Liver (tissue), 3 donors: ENCODE measurements at regions not wholly inside any gene's neighbourhood (a gene's known extent, or its start where the extent isn't known, plus 50 kb on each side); places are given as distances from the start of the nearest gene placed in this dataset.

Source experiments
- CTCF ChIP-seq: fragments of 150-350 bp; IDR thresholded peaks from 2 replicates; pipeline ENCODE4 v1.5.1; 2017; ENCODE audit warnings: improper control_type of control experiment, low read depth, low read length; ENCODE audit not compliant: missing input control
- JUND ChIP-seq, 2 donors: IDR thresholded peaks; 2 replicates each; pipeline ENCODE4 v1.6.1; 2016; ENCODE audit warnings: antibody characterized with exemption in 2 of 2
- RXRA ChIP-seq, 2 donors: IDR thresholded peaks; 2 replicates each; pipeline ENCODE4 v1.6.1; 2017 to 2018; ENCODE audit warnings: antibody characterized with exemption in 2 of 2, mild to moderate bottlenecking in 1 of 2
- donor health status: healthy.
- donor health status: healthy.

- TF ChIP-seq RXRA (IDR thresholded peaks at IDR 0.05) (no peak), CTCF (no peak), JUND (IDR thresholded peaks at IDR 0.05) (no peak)
Observed at GRCh38 chr2:217158928-217159327, 299.1 kb upstream of the TNP1 start.
